Chondrocyte (in vitro differentiated cells): ENCODE measurements at regions not wholly inside any gene's neighbourhood (a gene's known extent, or its start where the extent isn't known, plus 50 kb on each side); places are given as distances from the start of the nearest gene placed in this dataset.

Experiments used
- DNase-seq: peaks from one replicate; pipeline ENCODE4 v3.0.0; 2021; ENCODE audit warnings: mixed read lengths, low spot score
- H3K27ac Mint-ChIP-seq: one replicate; pipeline ENCODE4 v1.8.0; 2021; ENCODE audit warnings: mild to moderate bottlenecking, moderate library complexity, mixed read lengths; ENCODE audit not compliant: unreplicated experiment
- H3K27me3 Mint-ChIP-seq: 2 replicates; pipeline ENCODE4 v1.8.0; 2021; ENCODE audit warnings: low read depth, mixed read lengths
- H3K36me3 Mint-ChIP-seq: 2 replicates; pipeline ENCODE4 v1.8.0; 2021; ENCODE audit warnings: low read depth, mixed read lengths
- H3K4me1 Mint-ChIP-seq: 2 replicates; pipeline ENCODE4 v1.8.0; 2021; ENCODE audit warnings: low read depth, mild to moderate bottlenecking, mixed read lengths
- H3K4me3 Mint-ChIP-seq: one replicate; pipeline ENCODE4 v1.8.0; 2021; ENCODE audit warnings: mild to moderate bottlenecking, moderate library complexity, mixed read lengths; ENCODE audit not compliant: unreplicated experiment
- H3K9me3 Mint-ChIP-seq: 2 replicates; pipeline ENCODE4 v1.8.0; 2021; ENCODE audit warnings: low read depth, mixed read lengths
- CTCF ChIP-seq: fragments of 200-600 bp; sonication (generic); IDR thresholded peaks from 2 replicates; pipeline ENCODE4 v1.5.0; 2021; ENCODE audit warnings: antibody characterized with exemption, mild to moderate bottlenecking, moderate library complexity

- no peaks in the 10 kb centered on the region for H3K36me3 Mint-ChIP-seq
- H3K27me3 Mint-ChIP-seq: no peaks in the 10 kb centered on the region
- peaks cover 7% of the 10 kb centered on the region for H3K4me1 Mint-ChIP-seq
- H3K9me3 Mint-ChIP-seq: no peaks in the 10 kb centered on the region
- DNase-seq: no peak
- no peak for TF ChIP-seq CTCF
- H3K4me3 Mint-ChIP-seq: no peak overlapping the region
- no peak overlapping the region for H3K27ac Mint-ChIP-seq
Measured at GRCh38 chr14:51189600-51190376, 50.3 kb upstream of the TMX1 start.
